Right lobe of liver (tissue), 6 donors: ENCODE measurements at regions not wholly inside any gene's neighbourhood (a gene's known extent, or its start where the extent isn't known, plus 50 kb on each side); places are given as distances from the start of the nearest gene placed in this dataset.

Experiments
- ATAC-seq, 4 donors: fragments of 200-7000 bp; cut with Tn5 transposase; one replicate each; pipeline ENCODE4 v1.9.1; 2020; ENCODE audit warnings: mild to moderate bottlenecking in 4 of 4, moderate library complexity in 4 of 4
- DNase-seq, 3 donors: peaks; one replicate each; pipeline ENCODE4 v3.0.0-alpha.2; 2020
- H3K27ac ChIP-seq, 3 donors: fragments of 200-600 bp; one replicate each; pipeline ENCODE4 v1.8.0; 2022
- H3K27me3 ChIP-seq, 2 donors: fragments of 200-600 bp; one replicate each; pipeline ENCODE4 v1.8.0; 2022
- H3K36me3 ChIP-seq, 4 donors: fragments of 200-600 bp; sonication (generic) in 1 of 4; one replicate each; pipeline versions ENCODE4 v1.5.1 to v1.8.0; 2017 to 2022; ENCODE audit warnings: control low read depth in 1 of 4
- H3K4me1 ChIP-seq, 4 donors: fragments of 200-600 bp; sonication (generic) in 1 of 4; one replicate each; pipeline versions ENCODE4 v1.5.1 to v1.8.0; 2017 to 2022; ENCODE audit warnings: control low read depth in 1 of 4
- H3K4me3 ChIP-seq, 3 donors: fragments of 200-600 bp; one replicate each; pipeline ENCODE4 v1.8.0; 2022
- H3K9me3 ChIP-seq, 4 donors: fragments of 200-600 bp; sonication (generic) in 1 of 4; one replicate each; pipeline versions ENCODE4 v1.5.1 to v1.8.0; 2017 to 2022; ENCODE audit warnings: control low read depth in 1 of 4
- POLR2A ChIP-seq: fragments of 450-650 bp; IDR thresholded peaks from one replicate; pipeline ENCODE4 v1.6.1; 2017; ENCODE audit warnings: antibody characterized with exemption, mild to moderate bottlenecking
- WGBS: methylation state at CpG from one replicate; pipeline ENCODE4 v1.1.6; 2018; ENCODE audit warnings: low coverage, low lambda C conversion rate; ENCODE audit not compliant: insufficient coverage; ENCODE audit errors: missing lambda C conversion rate; 5-methylcytosine and 5-hydroxymethylcytosine counted together
- intact Hi-C, 2 donors: fragments of 100-400 bp; cut with DNase I; formaldehyde crosslinking; loops; one replicate each; pipeline versions ENCODE4 v1.11.2 to v1.14.1; 2022
- TF ChIP-seq, protein P1 (sequence below), 4 donors: fragments of 200-600 bp in 3 of 4; fragments of 450-650 bp in 1 of 4; IDR thresholded peaks; one replicate each; pipeline versions ENCODE4 v1.5.1 to v1.8.0; 2016 to 2022; ENCODE audit warnings: antibody characterized with exemption in 4 of 4, mild to moderate bottlenecking in 2 of 4
- donor health status: DM: no; HTN: yes; CAD: no.
- donor health status: DM: no; HTN: no; CAD: no.
- donor health status: DM: no; HTN: no; CAD: no.
- donor health status: DM: no; HTN: yes; CAD: no.
- donor health status: DM: no; HTN: yes; CAD: no.

DNA sequence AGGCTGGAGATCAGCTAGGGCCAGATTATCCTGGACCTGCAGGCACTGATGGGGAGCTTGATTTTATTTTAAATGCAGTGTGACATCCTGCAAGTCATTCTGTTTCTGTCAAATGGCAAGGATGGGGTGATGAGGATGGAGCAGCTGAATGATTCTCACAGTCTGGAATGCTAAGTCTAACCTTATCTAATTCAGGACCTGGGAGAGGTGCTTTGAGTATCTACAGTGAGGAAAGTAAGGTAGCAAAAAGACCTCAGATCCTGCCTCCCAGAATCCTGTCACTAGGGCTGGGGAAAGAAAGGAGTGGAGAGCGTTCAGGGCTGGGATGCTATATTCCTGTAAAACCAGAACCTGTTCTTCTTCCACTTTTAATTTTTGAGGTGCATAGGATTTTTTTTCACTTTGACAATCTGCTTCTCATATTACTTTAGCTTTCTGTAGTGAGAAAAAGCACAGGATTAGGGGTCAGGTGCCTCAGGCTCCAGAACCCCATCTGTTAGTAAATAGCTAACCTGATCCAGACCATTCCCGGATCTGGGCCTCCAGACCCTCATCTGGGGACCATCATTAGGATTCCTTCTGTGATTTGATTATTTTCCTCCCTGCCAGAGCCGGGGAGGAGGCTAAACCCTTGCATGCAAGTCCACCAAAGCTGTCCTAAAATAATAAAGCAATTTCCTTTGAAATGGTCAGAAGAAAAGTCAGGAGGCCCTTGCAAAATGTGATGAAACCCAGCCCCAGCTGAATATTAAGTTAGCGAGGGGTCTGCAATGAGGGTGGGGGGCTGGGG is 54.7 kb downstream of the ASCL1 start:
- H3K27me3 ChIP-seq: no peaks in the 10 kb centered on the region
- H3K4me1 ChIP-seq: no peaks in the 10 kb centered on the region
- WGBS: 31% methylated on average over 4 of the region's 4 CpGs
- TF ChIP-seq, protein P1, sequence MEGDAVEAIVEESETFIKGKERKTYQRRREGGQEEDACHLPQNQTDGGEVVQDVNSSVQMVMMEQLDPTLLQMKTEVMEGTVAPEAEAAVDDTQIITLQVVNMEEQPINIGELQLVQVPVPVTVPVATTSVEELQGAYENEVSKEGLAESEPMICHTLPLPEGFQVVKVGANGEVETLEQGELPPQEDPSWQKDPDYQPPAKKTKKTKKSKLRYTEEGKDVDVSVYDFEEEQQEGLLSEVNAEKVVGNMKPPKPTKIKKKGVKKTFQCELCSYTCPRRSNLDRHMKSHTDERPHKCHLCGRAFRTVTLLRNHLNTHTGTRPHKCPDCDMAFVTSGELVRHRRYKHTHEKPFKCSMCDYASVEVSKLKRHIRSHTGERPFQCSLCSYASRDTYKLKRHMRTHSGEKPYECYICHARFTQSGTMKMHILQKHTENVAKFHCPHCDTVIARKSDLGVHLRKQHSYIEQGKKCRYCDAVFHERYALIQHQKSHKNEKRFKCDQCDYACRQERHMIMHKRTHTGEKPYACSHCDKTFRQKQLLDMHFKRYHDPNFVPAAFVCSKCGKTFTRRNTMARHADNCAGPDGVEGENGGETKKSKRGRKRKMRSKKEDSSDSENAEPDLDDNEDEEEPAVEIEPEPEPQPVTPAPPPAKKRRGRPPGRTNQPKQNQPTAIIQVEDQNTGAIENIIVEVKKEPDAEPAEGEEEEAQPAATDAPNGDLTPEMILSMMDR (IDR thresholded peaks at IDR 0.05): no peak
- TF ChIP-seq POLR2A: no peak
- ATAC-seq (no peak), DNase-seq (no peak)
- no peaks in the 10 kb centered on the region for H3K9me3 ChIP-seq
- no peak overlapping the region for H3K4me3 ChIP-seq
- no peak overlapping the region for H3K27ac ChIP-seq
- H3K36me3 ChIP-seq: no peaks in the 10 kb centered on the region
- intact Hi-C loops: no loop called here

DNA sequence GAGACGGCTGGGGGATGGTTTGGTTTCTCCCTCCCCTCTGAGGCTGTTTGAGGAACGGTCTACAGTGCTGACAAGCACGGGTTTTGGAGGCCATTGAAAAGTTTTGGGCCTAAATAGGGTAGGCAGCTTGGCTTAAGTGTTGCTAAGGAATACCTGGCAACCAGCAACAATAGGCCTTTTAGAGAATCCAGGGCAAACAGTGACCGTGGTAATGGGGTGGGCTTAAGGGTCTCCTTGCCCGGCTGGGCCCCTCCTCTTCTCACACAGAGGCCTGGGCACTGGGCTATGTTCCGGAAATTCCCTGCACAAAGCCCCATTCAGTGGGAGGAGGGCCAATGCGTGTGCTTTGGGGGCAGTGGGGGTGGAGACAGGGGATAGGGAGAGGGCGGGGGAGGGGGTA is 55.4 kb downstream of the ASCL1 start:
- Histone ChIP-seq H3K4me1 (no peaks in the 10 kb centered on the region), H3K9me3 (no peaks in the 10 kb centered on the region), H3K27ac (no peak overlapping the region), H3K36me3 (no peaks in the 10 kb centered on the region), H3K4me3 (no peak overlapping the region), H3K27me3 (no peaks in the 10 kb centered on the region)
- DNase-seq (no peak), ATAC-seq (no peak)
- TF ChIP-seq, protein P1 (IDR thresholded peaks at IDR 0.05): no peak
- TF ChIP-seq POLR2A: no peak
- 35% methylated on average over 6 of the region's 8 CpGs for WGBS
- intact Hi-C loops: no loop called here

DNA sequence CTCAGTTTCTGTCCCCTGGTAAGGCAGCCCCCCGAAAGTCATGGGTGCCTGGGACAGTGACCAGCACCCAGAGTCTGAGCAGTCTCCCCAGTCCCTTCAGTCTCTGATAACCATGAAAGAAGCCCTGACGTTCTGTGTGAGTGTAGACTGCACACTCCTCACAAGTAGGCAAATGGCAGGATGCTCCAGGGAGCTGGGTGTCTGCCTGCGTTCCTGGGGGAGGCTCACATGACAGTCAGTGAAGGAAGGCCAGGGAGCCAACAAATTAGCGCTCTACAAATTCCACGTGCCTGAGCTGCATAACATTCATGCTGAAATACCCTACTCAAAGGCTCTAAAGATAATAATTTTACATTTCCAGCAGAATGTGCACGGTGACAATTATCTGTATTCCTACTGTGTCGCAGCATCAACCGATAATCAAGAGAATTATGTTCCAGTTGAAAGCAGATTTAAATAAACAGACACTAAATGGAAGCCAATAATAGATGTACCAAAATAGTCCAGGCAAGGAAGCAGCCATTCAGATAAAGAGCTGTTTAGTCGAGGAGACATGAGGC is 56.3 kb downstream of the ASCL1 start:
- Histone ChIP-seq H3K4me1 (no peaks in the 10 kb centered on the region), H3K27me3 (no peaks in the 10 kb centered on the region), H3K4me3 (no peak overlapping the region), H3K36me3 (no peaks in the 10 kb centered on the region), H3K9me3 (no peaks in the 10 kb centered on the region), H3K27ac (no peak overlapping the region)
- TF ChIP-seq POLR2A: no peak
- TF ChIP-seq, protein P1 (IDR thresholded peaks at IDR 0.05): no peak
- intact Hi-C loops: no loop called here
- DNase-seq (no peak), ATAC-seq (no peak)
- 45% methylated on average over 5 of the region's 9 CpGs for WGBS

DNA sequence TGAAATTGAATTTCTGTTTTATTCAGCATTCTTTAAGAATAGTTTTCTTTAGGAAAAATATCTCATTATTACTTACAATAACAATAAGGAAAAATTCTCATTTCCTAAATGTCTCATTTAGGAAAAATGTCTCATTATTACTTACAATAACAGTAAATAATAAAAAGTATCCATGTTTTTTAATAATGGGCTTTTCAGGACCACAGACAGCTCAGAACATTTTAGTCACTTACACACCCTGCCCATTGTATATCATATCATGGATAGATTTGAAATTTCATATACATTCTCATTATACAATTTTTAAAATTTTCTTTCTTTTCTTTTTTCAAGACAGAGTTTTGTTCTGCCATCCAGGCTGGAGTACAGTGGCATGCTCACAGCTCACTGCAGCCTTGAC is 58.9 kb downstream of the ASCL1 start:
- no peaks in the 10 kb centered on the region for H3K9me3 ChIP-seq
- intact Hi-C loops: no loop called here
- DNase-seq (no peak), ATAC-seq (no peak)
- H3K4me3 ChIP-seq: no peak overlapping the region
- no peaks in the 10 kb centered on the region for H3K4me1 ChIP-seq
- no peaks in the 10 kb centered on the region for H3K27me3 ChIP-seq
- no peak for TF ChIP-seq POLR2A
- TF ChIP-seq, protein P1 (IDR thresholded peaks at IDR 0.05): no peak
- no peaks in the 10 kb centered on the region for H3K36me3 ChIP-seq
- H3K27ac ChIP-seq: no peak overlapping the region
